CD4-positive, alpha-beta T cell (primary cell): ENCODE measurements at regions not wholly inside any gene's neighbourhood (a gene's known extent, or its start where the extent isn't known, plus 50 kb on each side); places are given as distances from the start of the nearest gene placed in this dataset.

Experiments used
- ATAC-seq: fragments of 200-7000 bp; cut with Tn5 transposase; one replicate; pipeline ENCODE4 v1.10.0; 2022; ENCODE audit warnings: mild to moderate bottlenecking; ENCODE audit not compliant: poor library complexity
- CTCF ChIA-PET: fragments of 350-600 bp; sonication (Branson Sonifier 250); formaldehyde crosslinking; loops from one replicate; lab custom pipeline; 2021; ENCODE audit warnings: antibody characterized with exemption, inconsistent platforms; lab: Charles Lee
- POLR2A ChIA-PET: fragments of 350-600 bp; sonication (Branson Sonifier 250); formaldehyde crosslinking; loops from one replicate; lab custom pipeline; 2021; ENCODE audit warnings: antibody characterized with exemption, inconsistent platforms; lab: Charles Lee
- DNase-seq, 14 experiments: peaks; one replicate each; pipeline ENCODE4 v3.0.0-alpha.2; 2013 to 2020; ENCODE audit warnings: mixed read lengths in 2 of 14
- H3K27ac ChIP-seq, 2 donors: one replicate each; pipeline versions ENCODE4 v1.5.1 to v1.7.0; 2013; ENCODE audit warnings: low read length in 2 of 2, low read depth in 1 of 2, mild to moderate bottlenecking in 1 of 2
- H3K27me3 ChIP-seq, 2 experiments: 1 replicate in 1 of 2; 2 replicates in 1 of 2; pipeline versions ENCODE4 v1.6.1 to v1.7.0; 2013; ENCODE audit warnings: low read length in 2 of 2, control low read depth in 1 of 2, mild to moderate bottlenecking in 1 of 2, moderate library complexity in 1 of 2; ENCODE audit not compliant: insufficient read depth in 2 of 2, control insufficient read depth in 1 of 2
- H3K36me3 ChIP-seq: one replicate; pipeline ENCODE4 v1.6.1; 2013; ENCODE audit warnings: low read length, control low read depth; ENCODE audit not compliant: insufficient read depth
- H3K4me1 ChIP-seq: one replicate; pipeline ENCODE4 v1.6.1; 2013; ENCODE audit warnings: low read length, control low read depth; ENCODE audit not compliant: insufficient read depth
- H3K4me3 ChIP-seq: one replicate; pipeline ENCODE4 v1.5.1; 2013; ENCODE audit warnings: mild to moderate bottlenecking, low read length, moderate library complexity
- H3K9me3 ChIP-seq, 2 experiments: 1 replicate in 1 of 2; 2 replicates in 1 of 2; pipeline versions ENCODE4 v1.6.1 to v1.7.0; 2013; ENCODE audit warnings: low read length in 2 of 2, mild to moderate bottlenecking in 2 of 2, control low read depth in 1 of 2, moderate library complexity in 1 of 2; ENCODE audit not compliant: control insufficient read depth in 1 of 2, insufficient read depth in 1 of 2
- H3K27ac Mint-ChIP-seq: one replicate; pipeline ENCODE4 v1.8.0; 2020; ENCODE audit warnings: mixed read lengths
- H3K27me3 Mint-ChIP-seq: one replicate; pipeline ENCODE4 v1.8.0; 2021; ENCODE audit warnings: mixed read lengths
- H3K36me3 Mint-ChIP-seq: one replicate; pipeline ENCODE4 v1.8.0; 2021; ENCODE audit warnings: low read depth, mixed read lengths
- H3K4me1 Mint-ChIP-seq: one replicate; pipeline ENCODE4 v1.8.0; 2021; ENCODE audit warnings: low read depth, mixed read lengths
- H3K4me3 Mint-ChIP-seq: one replicate; pipeline ENCODE4 v1.8.0; 2020; ENCODE audit warnings: mild to moderate bottlenecking, mixed read lengths
- H3K9me3 Mint-ChIP-seq: one replicate; pipeline ENCODE4 v1.8.0; 2020; ENCODE audit warnings: mixed read lengths
- CTCF ChIP-seq: fragments of 200-600 bp; IDR thresholded peaks from one replicate; pipeline ENCODE4 v1.8.0; 2022; ENCODE audit warnings: antibody characterized with exemption, mild to moderate bottlenecking
- intact Hi-C, 2 experiments: fragments of 100-400 bp; cut with DNase I in 1 of 2; cut with micrococcal nuclease in 1 of 2; formaldehyde crosslinking; loops; one replicate each; pipeline versions ENCODE4 v1.15.1 to v1.9.0; 2023 to 2025; cut with DNase I, micrococcal nuclease

- ATAC-seq (no peak), DNase-seq (no peak)
- H3K27me3 Mint-ChIP-seq: no peaks in the 10 kb centered on the region
- peaks cover 14% of the 10 kb centered on the region for H3K9me3 Mint-ChIP-seq
- no peaks in the 10 kb centered on the region for H3K4me1 Mint-ChIP-seq
- no peaks in the 10 kb centered on the region for H3K4me1 ChIP-seq
- H3K27me3 ChIP-seq: no peaks in the 10 kb centered on the region
- H3K27ac Mint-ChIP-seq: no peak overlapping the region
- POLR2A ChIA-PET: no interaction called here
- intact Hi-C loops: no loop called here
- no peak overlapping the region for H3K4me3 ChIP-seq
- no peaks in the 10 kb centered on the region for H3K36me3 Mint-ChIP-seq
- no peaks in the 10 kb centered on the region for H3K36me3 ChIP-seq
- CTCF ChIA-PET: no interaction called here
- no peak overlapping the region for H3K4me3 Mint-ChIP-seq
- peaks cover 0 to 4% of the 10 kb centered on the region in 2 experiments for H3K9me3 ChIP-seq
- no peak for TF ChIP-seq CTCF
- no peak overlapping the region for H3K27ac ChIP-seq
These were observed 577.7 kb upstream of the NRG3 start for GRCh38 chr10:81297292-81297691.

GRCh38 chr10:81303656-81304055 lies 571.3 kb upstream of the NRG3 start:
- ChIA-PET POLR2A (no interaction called here), CTCF (no interaction called here)
- no peaks in the 10 kb centered on the region for H3K36me3 ChIP-seq
- Mint-ChIP-seq H3K27ac (no peak overlapping the region), H3K4me3 (no peak overlapping the region), H3K36me3 (no peaks in the 10 kb centered on the region), H3K9me3 (peaks cover 12% of the 10 kb centered on the region), H3K27me3 (no peaks in the 10 kb centered on the region), H3K4me1 (no peaks in the 10 kb centered on the region)
- H3K27me3 ChIP-seq: no peaks in the 10 kb centered on the region
- intact Hi-C loops: no loop called here
- no peaks in the 10 kb centered on the region for H3K9me3 ChIP-seq
- DNase-seq (no peak), ATAC-seq (no peak)
- no peaks in the 10 kb centered on the region for H3K4me1 ChIP-seq
- TF ChIP-seq CTCF: no peak
- no peak overlapping the region for H3K4me3 ChIP-seq
- H3K27ac ChIP-seq: no peak overlapping the region

GRCh38 chr10:81306971-81307782 lies 567.8 kb upstream of the NRG3 start:
- DNase-seq (no peak), ATAC-seq (no peak)
- Histone ChIP-seq H3K27me3 (no peaks in the 10 kb centered on the region), H3K27ac (no peak overlapping the region), H3K4me3 (no peak overlapping the region), H3K4me1 (no peaks in the 10 kb centered on the region), H3K36me3 (no peaks in the 10 kb centered on the region), H3K9me3 (peaks cover 0 to 9% of the 10 kb centered on the region in 2 experiments)
- Mint-ChIP-seq H3K36me3 (no peaks in the 10 kb centered on the region), H3K4me1 (no peaks in the 10 kb centered on the region), H3K4me3 (no peak overlapping the region), H3K27me3 (no peaks in the 10 kb centered on the region), H3K9me3 (peaks cover 6% of the 10 kb centered on the region), H3K27ac (no peak overlapping the region)
- intact Hi-C loops: no loop called here
- ChIA-PET CTCF (no interaction called here), POLR2A (no interaction called here)
- no peak for TF ChIP-seq CTCF
